K562 (cell line): ENCODE measurements at regions not wholly inside any gene's neighbourhood (a gene's known extent, or its start where the extent isn't known, plus 50 kb on each side); places are given as distances from the start of the nearest gene placed in this dataset.

Experiments
- L3MBTL2 ChIP-seq: fragments of 450-650 bp; IDR thresholded peaks from 2 replicates; pipeline ENCODE4 v1.6.1; 2016; ENCODE audit warnings: mild to moderate bottlenecking, moderate library complexity
- MITF ChIP-seq: IDR thresholded peaks from 2 replicates; pipeline ENCODE4 v1.6.1; 2014; ENCODE audit warnings: antibody characterized with exemption
- POLR2A ChIP-seq: fragments of 450-650 bp; conservative IDR thresholded peaks from 2 replicates; pipeline ENCODE4 v1.6.1; 2016
- POLR2AphosphoS5 ChIP-seq: IDR thresholded peaks from 2 replicates; pipeline ENCODE4 v1.6.1; 2011; ENCODE audit warnings: mild to moderate bottlenecking, low read depth, low read length, moderate library complexity; ENCODE audit not compliant: control insufficient read depth, insufficient read depth
- RNF219 ChIP-seq: fragments of 250-450 bp; sonication (Bioruptor Pico); IDR thresholded peaks from 2 replicates; pipeline ENCODE4 v1.5.0; 2022; ENCODE audit warnings: mild to moderate bottlenecking
- SREBF2 ChIP-seq: sonication (generic); formaldehyde crosslinking; IDR thresholded peaks from 2 replicates; pipeline ENCODE4 v1.4.0; 2020; ENCODE audit warnings: mild to moderate bottlenecking, missing genetic modification reagents
- TAL1 ChIP-seq: fragments of 450-650 bp; IDR thresholded peaks from 2 replicates; pipeline ENCODE4 v1.6.1; 2016; ENCODE audit warnings: mild to moderate bottlenecking
- TRIM25 ChIP-seq: fragments of 450-650 bp; IDR thresholded peaks from 2 replicates; pipeline ENCODE4 v1.7.0; 2016; ENCODE audit warnings: borderline replicate concordance
- YBX1 ChIP-seq: fragments of 450-650 bp; IDR thresholded peaks from 2 replicates; pipeline ENCODE4 v1.7.1; 2016; ENCODE audit warnings: mild to moderate bottlenecking
- YY1 ChIP-seq, 3 experiments: IDR thresholded peaks; 2 replicates each; pipeline ENCODE4 v1.6.1; 2011; ENCODE audit warnings: low read length in 2 of 3, mild to moderate bottlenecking in 2 of 3, moderate library complexity in 2 of 3, borderline replicate concordance in 1 of 3, control low read depth in 1 of 3, low read depth in 1 of 3; ENCODE audit not compliant: insufficient read depth in 3 of 3, insufficient replicate concordance in 2 of 3, control insufficient read depth in 1 of 3, insufficient read length in 1 of 3; ENCODE audit errors: extremely low read depth in 1 of 3
- ZZZ3 ChIP-seq: fragments of 450-650 bp; IDR thresholded peaks from 2 replicates; pipeline ENCODE4 v1.6.1; 2016; ENCODE audit warnings: antibody characterized with exemption, mild to moderate bottlenecking, moderate library complexity
- TF ChIP-seq, protein P1 (sequence below): sonication (generic); formaldehyde crosslinking; IDR thresholded peaks from 2 replicates; pipeline ENCODE4 v1.8.1; 2023; ENCODE audit warnings: mild to moderate bottlenecking, missing genetic modification reagents
- TF ChIP-seq, protein P2 (sequence below): fragments of 150-350 bp; IDR thresholded peaks from 2 replicates; pipeline ENCODE4 v1.6.1; 2014; ENCODE audit warnings: low read depth, mild to moderate bottlenecking, low read length, borderline replicate concordance

DNA sequence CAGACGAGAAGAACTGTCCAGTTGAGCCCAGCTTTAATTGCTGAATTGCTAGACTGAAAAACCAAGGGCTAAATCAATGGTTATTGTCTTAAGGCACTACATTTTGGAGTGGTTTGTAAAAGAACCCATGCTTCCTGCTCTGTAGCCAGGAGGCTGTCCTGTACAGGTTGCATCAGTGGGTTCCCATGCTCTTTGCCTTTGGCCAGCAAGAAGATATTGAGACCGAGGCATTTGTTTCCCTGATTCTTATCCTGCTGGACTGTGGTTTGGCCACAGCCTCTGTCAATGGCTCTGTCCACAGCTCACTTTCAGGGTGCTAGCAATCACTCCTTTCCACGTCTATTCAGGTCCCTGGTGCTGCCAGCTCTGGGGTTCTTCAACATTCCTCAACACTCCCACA lies 89.6 kb downstream of the FAM43A start:
- no peak for TF ChIP-seq MITF
- no peak for TF ChIP-seq L3MBTL2
- TF ChIP-seq, protein P1, sequence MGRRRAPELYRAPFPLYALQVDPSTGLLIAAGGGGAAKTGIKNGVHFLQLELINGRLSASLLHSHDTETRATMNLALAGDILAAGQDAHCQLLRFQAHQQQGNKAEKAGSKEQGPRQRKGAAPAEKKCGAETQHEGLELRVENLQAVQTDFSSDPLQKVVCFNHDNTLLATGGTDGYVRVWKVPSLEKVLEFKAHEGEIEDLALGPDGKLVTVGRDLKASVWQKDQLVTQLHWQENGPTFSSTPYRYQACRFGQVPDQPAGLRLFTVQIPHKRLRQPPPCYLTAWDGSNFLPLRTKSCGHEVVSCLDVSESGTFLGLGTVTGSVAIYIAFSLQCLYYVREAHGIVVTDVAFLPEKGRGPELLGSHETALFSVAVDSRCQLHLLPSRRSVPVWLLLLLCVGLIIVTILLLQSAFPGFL (CRISPR knock-in tag) = no peak
- no peak for TF ChIP-seq POLR2A
- no peak for TF ChIP-seq RNF219 (CRISPR knock-in tag)
- no peak for TF ChIP-seq TAL1
- TF ChIP-seq SREBF2 (CRISPR knock-in tag) = no peak
- TF ChIP-seq, protein P2, sequence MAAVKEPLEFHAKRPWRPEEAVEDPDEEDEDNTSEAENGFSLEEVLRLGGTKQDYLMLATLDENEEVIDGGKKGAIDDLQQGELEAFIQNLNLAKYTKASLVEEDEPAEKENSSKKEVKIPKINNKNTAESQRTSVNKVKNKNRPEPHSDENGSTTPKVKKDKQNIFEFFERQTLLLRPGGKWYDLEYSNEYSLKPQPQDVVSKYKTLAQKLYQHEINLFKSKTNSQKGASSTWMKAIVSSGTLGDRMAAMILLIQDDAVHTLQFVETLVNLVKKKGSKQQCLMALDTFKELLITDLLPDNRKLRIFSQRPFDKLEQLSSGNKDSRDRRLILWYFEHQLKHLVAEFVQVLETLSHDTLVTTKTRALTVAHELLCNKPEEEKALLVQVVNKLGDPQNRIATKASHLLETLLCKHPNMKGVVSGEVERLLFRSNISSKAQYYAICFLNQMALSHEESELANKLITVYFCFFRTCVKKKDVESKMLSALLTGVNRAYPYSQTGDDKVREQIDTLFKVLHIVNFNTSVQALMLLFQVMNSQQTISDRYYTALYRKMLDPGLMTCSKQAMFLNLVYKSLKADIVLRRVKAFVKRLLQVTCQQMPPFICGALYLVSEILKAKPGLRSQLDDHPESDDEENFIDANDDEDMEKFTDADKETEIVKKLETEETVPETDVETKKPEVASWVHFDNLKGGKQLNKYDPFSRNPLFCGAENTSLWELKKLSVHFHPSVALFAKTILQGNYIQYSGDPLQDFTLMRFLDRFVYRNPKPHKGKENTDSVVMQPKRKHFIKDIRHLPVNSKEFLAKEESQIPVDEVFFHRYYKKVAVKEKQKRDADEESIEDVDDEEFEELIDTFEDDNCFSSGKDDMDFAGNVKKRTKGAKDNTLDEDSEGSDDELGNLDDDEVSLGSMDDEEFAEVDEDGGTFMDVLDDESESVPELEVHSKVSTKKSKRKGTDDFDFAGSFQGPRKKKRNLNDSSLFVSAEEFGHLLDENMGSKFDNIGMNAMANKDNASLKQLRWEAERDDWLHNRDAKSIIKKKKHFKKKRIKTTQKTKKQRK = no peak
- TF ChIP-seq ZZZ3 = no peak
- TF ChIP-seq POLR2AphosphoS5 = no peak
- TF ChIP-seq YBX1 = no peak
- TF ChIP-seq YY1 (IDR thresholded peaks at IDR 0.05; ENCODE audit: borderline replicate concordance in 1 of 3, control insufficient read depth in 1 of 3, extremely low read depth in 1 of 3, insufficient read depth in 3 of 3, insufficient read length in 1 of 3, insufficient replicate concordance in 2 of 3, low read depth in 1 of 3, low read length in 2 of 3) = no peak
- no peak for TF ChIP-seq TRIM25
